Lower leg skin (tissue), 4 donors: ENCODE measurements at regions not wholly inside any gene's neighbourhood (a gene's known extent, or its start where the extent isn't known, plus 50 kb on each side); places are given as distances from the start of the nearest gene placed in this dataset.

Source experiments
- DNase-seq, 2 donors: peaks; one replicate each; pipeline ENCODE4 v3.0.0-alpha.2; 2019; ENCODE audit warnings: low spot score in 2 of 2
- H3K4me3 ChIP-seq: fragments of 200-600 bp; sonication (generic); 2 replicates; pipeline ENCODE4 v1.5.1; 2017; ENCODE audit warnings: mild to moderate bottlenecking, low read depth; ENCODE audit not compliant: poor library complexity, severe bottlenecking
- CTCF ChIP-seq, 3 donors: fragments of 450-650 bp; IDR thresholded peaks; one replicate each; pipeline ENCODE4 v1.5.1; 2016; ENCODE audit warnings: antibody characterized with exemption in 3 of 3, mild to moderate bottlenecking in 3 of 3, moderate library complexity in 2 of 3
- POLR2A ChIP-seq, 2 donors: fragments of 450-650 bp; IDR thresholded peaks; one replicate each; pipeline ENCODE4 v1.6.1; 2016 to 2017; ENCODE audit warnings: antibody characterized with exemption in 2 of 2, mild to moderate bottlenecking in 1 of 2, moderate library complexity in 1 of 2
- whole genome bisulfite sequencing, 2 donors: methylation state at CpG; one replicate each; pipeline ENCODE4 v1.1.5; 2018; 5-methylcytosine and 5-hydroxymethylcytosine counted together
- intact Hi-C: fragments of 100-400 bp; cut with DNase I; formaldehyde crosslinking; loops from one replicate; pipeline ENCODE4 v1.15.0; 2023; ENCODE audit warnings: low total_unique reads

- intact Hi-C loops, result no loop called here
- TF ChIP-seq CTCF (IDR thresholded peaks at IDR 0.05) (no peak), POLR2A (IDR thresholded peaks at IDR 0.05) (no peak)
- 58 to 62% methylated on average over 3 of the region's 3 CpGs for WGBS, 2 donors
Measured at GRCh38 chr2:19686439-19686838, 215.3 kb downstream of the TTC32 start.

DNA sequence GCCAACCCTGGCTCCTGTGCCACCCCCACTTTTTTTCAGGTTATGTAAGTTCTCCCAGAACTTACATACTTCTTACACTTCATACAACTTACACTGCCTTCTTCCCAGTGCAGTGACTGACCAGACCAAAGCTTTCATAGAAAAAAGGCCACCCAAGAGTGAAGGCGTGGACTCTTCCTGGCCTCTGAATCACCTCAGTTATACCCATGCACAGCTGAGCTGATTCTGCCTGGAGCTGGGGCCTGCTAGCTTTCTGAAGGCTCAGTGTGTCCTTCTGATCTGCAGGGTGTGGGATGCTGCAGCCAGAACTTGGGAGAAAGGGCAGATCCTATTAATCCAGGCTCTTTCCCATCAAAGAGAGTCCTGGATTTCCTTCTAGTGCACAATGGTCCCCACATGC, 216.1 kb downstream of the TTC32 start:
- TF ChIP-seq POLR2A (IDR thresholded peaks at IDR 0.05), result no peak
- no peak for TF ChIP-seq CTCF (IDR thresholded peaks at IDR 0.05)
- no peak overlapping the region for H3K4me3 ChIP-seq
- 88 to 91% methylated on average over 1 of the region's 1 CpG for WGBS, 2 donors
- intact Hi-C loops, result no loop called here
- no peak for DNase-seq

More at GRCh38 chr2:19686439-19686838, 215.3 kb downstream of the TTC32 start:
- DNase-seq, result no peak
- H3K4me3 ChIP-seq, result no peak overlapping the region

GRCh38 chr2:19684516-19684915, 217.3 kb downstream of the TTC32 start:
- intact Hi-C loops, result no loop called here
- TF ChIP-seq CTCF (IDR thresholded peaks at IDR 0.05) (no peak), POLR2A (IDR thresholded peaks at IDR 0.05) (no peak)
- H3K4me3 ChIP-seq, result no peak overlapping the region
- WGBS, 2 donors, result 93 to 96% methylated on average over 7 of the region's 7 CpGs
- no peak for DNase-seq

DNA sequence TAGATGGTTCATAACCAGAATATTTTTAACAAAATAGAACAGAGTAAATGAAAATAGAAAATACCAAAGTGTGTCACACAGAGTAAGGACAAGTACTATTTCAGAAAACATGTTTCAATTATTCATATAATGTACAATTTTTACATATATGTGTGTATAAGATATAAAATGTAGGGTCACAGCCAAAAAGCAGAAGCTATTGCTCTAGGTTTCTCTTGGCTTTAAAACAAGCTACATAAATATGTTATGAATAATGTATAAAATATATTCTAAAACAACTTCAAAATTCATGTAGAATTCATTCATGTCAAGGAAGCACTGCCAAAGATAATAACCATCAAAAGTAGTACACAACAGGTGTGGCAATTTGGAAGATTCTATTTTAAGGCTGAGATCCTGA, 218.2 kb downstream of the TTC32 start:
- TF ChIP-seq POLR2A (IDR thresholded peaks at IDR 0.05) (no peak), CTCF (IDR thresholded peaks at IDR 0.05) (no peak)
- DNase-seq, result no peak
- no peak overlapping the region for H3K4me3 ChIP-seq
- intact Hi-C loops, result no loop called here

DNA sequence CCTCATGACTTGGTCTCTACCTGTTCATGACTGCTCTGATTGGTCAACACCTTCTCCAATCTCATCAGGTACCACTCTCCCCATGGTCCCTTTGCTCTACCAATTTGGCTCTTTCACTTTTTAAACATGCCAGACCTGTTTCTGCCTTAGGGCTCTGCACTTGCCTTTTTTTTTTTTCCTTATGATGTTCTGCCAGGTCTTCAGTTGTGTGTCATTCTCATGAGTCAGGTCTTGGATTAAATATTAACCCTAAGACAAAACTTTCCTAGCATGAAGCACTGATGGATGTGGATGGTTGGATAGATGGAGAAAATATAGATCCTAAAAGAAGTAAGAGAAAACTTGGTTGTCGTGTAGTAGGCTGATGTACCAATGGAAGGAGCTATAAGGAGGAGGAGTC, 219.3 kb downstream of the TTC32 start:
- no peak for TF ChIP-seq POLR2A (IDR thresholded peaks at IDR 0.05)
- TF ChIP-seq CTCF (IDR thresholded peaks at IDR 0.05), result no peak
- DNase-seq, result no peak
- WGBS, 2 donors, result 73 to 80% methylated on average over 1 of the region's 1 CpG
- no peak overlapping the region for H3K4me3 ChIP-seq
- intact Hi-C loops, result no loop called here

GRCh38 chr2:19677825-19678518, 223.8 kb downstream of the TTC32 start:
- DNase-seq, result no peak
- intact Hi-C loops, result no loop called here
- H3K4me3 ChIP-seq, result no peak overlapping the region
- no peak for TF ChIP-seq CTCF (IDR thresholded peaks at IDR 0.05)
- no peak for TF ChIP-seq POLR2A (IDR thresholded peaks at IDR 0.05)
- WGBS, 2 donors, result 53 to 76% methylated on average over 17 of the region's 17 CpGs
